MM.1S (cell line): ENCODE measurements at regions not wholly inside any gene's neighbourhood (a gene's known extent, or its start where the extent isn't known, plus 50 kb on each side); places are given as distances from the start of the nearest gene placed in this dataset.

Experiments
- CTCF ChIP-seq: fragments of 300-600 bp; sonication (generic); IDR thresholded peaks from 2 replicates; pipeline ENCODE4 v1.5.1; 2016; ENCODE audit warnings: antibody characterized with exemption, low read length, mixed read lengths
- EZH2 ChIP-seq: fragments of 300-600 bp; sonication (generic); optimal IDR thresholded peaks from 2 replicates; pipeline ENCODE3; 2017; ENCODE audit warnings: low read depth, mild to moderate bottlenecking, antibody characterized with exemption, low read length, mixed read lengths
- EZH2phosphoT487 ChIP-seq: fragments of 300-600 bp; sonication (generic); IDR thresholded peaks from 2 replicates; pipeline ENCODE4 v1.6.1; 2018; ENCODE audit warnings: antibody characterized with exemption, low read length

GRCh38 chr10:23656735-23657134, 217.9 kb downstream of the OTUD1 start:
- TF ChIP-seq CTCF (peak; percentile 36), EZH2 (no peak), EZH2phosphoT487 (no peak)
